Nephron (organoid): ENCODE measurements at regions not wholly inside any gene's neighbourhood (a gene's known extent, or its start where the extent isn't known, plus 50 kb on each side); places are given as distances from the start of the nearest gene placed in this dataset.

ENCODE experiments used
- H3K27ac Mint-ChIP-seq, 3 experiments: 2 replicates each; pipeline ENCODE4 v1.8.0; 2020; ENCODE audit warnings: mixed read lengths in 3 of 3, mild to moderate bottlenecking in 2 of 3, moderate library complexity in 1 of 3
- H3K27me3 Mint-ChIP-seq: 2 replicates; pipeline ENCODE4 v1.8.0; 2021; ENCODE audit warnings: low read depth, mild to moderate bottlenecking, moderate library complexity, mixed read lengths
- H3K36me3 Mint-ChIP-seq: 2 replicates; pipeline ENCODE4 v1.8.0; 2020; ENCODE audit warnings: low read depth, mixed read lengths
- H3K4me1 Mint-ChIP-seq: 2 replicates; pipeline ENCODE4 v1.8.0; 2020; ENCODE audit warnings: mixed read lengths
- H3K4me3 Mint-ChIP-seq, 3 experiments: 2 replicates each; pipeline ENCODE4 v1.8.0; 2020; ENCODE audit warnings: mild to moderate bottlenecking in 3 of 3, mixed read lengths in 3 of 3, moderate library complexity in 2 of 3
- H3K9me3 Mint-ChIP-seq: 2 replicates; pipeline ENCODE4 v1.8.0; 2020; ENCODE audit warnings: mixed read lengths
- TF ChIP-seq, protein P1 (sequence below), 3 experiments: fragments of 200-600 bp; sonication (generic); IDR thresholded peaks; one replicate each; pipeline ENCODE4 v1.5.0; 2021; ENCODE audit warnings: antibody characterized with exemption in 3 of 3; ENCODE audit not compliant: unreplicated experiment in 3 of 3

DNA sequence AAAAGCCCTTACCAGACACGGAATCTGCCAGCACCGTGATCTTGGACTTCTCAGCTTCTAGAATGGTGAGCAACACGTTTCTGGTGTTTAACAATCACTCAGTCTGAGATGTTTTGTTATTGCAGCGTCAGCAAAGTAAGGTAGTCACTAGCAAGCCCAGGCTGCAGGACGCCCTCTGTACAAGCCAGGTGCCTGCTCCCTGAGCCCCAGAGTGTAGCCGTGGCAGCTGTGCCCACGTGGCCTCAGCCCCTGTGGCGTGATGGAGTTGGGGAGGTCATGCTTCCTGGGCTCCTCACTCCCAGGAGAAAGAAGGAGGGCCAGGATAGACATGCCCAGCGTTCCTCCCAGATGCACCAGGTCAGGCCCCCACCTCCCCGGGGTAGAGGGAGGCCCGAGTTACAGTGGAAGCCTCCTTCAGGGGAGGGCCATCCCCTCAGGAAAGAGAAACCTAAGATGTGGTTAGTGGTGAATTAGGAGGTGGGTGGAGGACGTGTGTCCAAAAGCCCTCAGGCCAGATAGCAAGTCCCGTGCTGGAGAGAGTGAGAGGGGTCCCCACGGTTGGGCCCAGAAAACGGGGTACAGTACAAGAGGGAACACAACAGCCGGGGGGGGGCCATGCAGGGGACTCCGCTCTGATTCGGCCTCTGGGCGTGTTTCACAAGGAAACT, 169.6 kb upstream of the SOX1 start:
- TF ChIP-seq, protein P1, sequence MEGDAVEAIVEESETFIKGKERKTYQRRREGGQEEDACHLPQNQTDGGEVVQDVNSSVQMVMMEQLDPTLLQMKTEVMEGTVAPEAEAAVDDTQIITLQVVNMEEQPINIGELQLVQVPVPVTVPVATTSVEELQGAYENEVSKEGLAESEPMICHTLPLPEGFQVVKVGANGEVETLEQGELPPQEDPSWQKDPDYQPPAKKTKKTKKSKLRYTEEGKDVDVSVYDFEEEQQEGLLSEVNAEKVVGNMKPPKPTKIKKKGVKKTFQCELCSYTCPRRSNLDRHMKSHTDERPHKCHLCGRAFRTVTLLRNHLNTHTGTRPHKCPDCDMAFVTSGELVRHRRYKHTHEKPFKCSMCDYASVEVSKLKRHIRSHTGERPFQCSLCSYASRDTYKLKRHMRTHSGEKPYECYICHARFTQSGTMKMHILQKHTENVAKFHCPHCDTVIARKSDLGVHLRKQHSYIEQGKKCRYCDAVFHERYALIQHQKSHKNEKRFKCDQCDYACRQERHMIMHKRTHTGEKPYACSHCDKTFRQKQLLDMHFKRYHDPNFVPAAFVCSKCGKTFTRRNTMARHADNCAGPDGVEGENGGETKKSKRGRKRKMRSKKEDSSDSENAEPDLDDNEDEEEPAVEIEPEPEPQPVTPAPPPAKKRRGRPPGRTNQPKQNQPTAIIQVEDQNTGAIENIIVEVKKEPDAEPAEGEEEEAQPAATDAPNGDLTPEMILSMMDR (IDR thresholded peaks at IDR 0.05; ENCODE audit: unreplicated experiment in 3 of 3), result no peak
- Mint-ChIP-seq H3K27ac (no peak overlapping the region), H3K4me1 (peaks cover 18% of the 10 kb centered on the region), H3K27me3 (peaks cover 61% of the 10 kb centered on the region), H3K36me3 (no peaks in the 10 kb centered on the region), H3K4me3 (no peak overlapping the region), H3K9me3 (no peaks in the 10 kb centered on the region)

DNA sequence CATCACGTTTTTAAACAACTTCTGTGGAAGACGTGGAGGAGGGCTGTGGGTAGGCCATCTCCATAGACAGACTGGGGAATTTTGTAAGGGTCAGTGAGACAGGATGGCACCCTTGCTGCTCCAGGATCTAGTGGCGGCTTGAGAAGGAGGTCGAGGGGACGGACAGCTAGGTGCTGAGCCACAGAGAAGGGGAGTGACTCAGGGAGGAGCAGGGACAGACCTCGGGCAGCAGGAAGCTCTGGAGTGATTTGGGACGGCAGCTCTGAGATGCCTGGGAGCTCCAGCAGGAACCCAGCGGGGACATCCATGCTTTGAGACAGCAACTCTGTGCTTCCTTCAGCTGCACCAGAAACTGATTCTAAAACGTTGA, 169.1 kb upstream of the SOX1 start:
- H3K9me3 Mint-ChIP-seq, result no peaks in the 10 kb centered on the region
- peaks cover 13% of the 10 kb centered on the region for H3K4me1 Mint-ChIP-seq
- no peak overlapping the region for H3K27ac Mint-ChIP-seq
- peaks cover 56% of the 10 kb centered on the region for H3K27me3 Mint-ChIP-seq
- H3K4me3 Mint-ChIP-seq, result no peak overlapping the region
- TF ChIP-seq, protein P1 (IDR thresholded peaks at IDR 0.05; ENCODE audit: unreplicated experiment in 3 of 3), result no peak
- H3K36me3 Mint-ChIP-seq, result no peaks in the 10 kb centered on the region

DNA sequence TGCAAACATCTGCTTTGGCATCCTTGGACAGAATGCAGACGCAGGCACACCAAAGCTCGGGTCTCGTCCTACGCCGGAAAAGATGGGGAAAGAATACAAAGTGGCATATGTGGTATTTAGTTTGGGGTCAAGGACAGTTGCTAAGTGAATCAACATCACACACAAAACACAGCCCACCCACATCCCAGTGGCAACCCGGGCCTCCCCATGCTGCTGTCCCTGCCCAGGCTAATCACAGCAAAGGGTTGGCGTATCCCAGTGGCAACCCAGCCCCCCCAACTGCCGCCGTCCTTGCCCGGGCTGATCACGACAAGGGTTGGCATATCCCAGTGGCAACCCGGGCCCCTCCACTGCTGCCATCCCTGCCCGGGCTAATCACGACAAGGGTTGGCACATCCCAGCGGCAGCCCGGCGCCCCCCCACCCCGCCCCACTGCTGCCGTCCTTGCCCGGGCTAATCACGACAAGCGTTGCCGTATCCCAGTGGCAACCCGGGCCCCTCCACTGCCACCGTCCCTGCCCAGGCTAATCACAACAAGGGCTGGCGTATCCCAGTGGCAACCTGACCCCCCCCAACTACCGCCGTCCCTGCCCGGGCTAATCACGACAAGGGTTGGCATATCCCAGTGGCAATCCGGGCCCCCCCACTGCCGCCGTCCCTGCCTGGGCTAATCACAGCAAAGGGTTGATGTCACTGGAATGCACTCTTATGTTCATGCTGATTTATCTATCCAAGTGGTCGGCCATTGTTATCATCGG, 167.8 kb upstream of the SOX1 start:
- no peak overlapping the region for H3K27ac Mint-ChIP-seq
- no peaks in the 10 kb centered on the region for H3K36me3 Mint-ChIP-seq
- TF ChIP-seq, protein P1 (IDR thresholded peaks at IDR 0.05; ENCODE audit: unreplicated experiment in 3 of 3), result no peak
- H3K9me3 Mint-ChIP-seq, result no peaks in the 10 kb centered on the region
- no peak overlapping the region for H3K4me3 Mint-ChIP-seq
- peaks cover 9% of the 10 kb centered on the region for H3K4me1 Mint-ChIP-seq
- peaks cover 56% of the 10 kb centered on the region for H3K27me3 Mint-ChIP-seq

DNA sequence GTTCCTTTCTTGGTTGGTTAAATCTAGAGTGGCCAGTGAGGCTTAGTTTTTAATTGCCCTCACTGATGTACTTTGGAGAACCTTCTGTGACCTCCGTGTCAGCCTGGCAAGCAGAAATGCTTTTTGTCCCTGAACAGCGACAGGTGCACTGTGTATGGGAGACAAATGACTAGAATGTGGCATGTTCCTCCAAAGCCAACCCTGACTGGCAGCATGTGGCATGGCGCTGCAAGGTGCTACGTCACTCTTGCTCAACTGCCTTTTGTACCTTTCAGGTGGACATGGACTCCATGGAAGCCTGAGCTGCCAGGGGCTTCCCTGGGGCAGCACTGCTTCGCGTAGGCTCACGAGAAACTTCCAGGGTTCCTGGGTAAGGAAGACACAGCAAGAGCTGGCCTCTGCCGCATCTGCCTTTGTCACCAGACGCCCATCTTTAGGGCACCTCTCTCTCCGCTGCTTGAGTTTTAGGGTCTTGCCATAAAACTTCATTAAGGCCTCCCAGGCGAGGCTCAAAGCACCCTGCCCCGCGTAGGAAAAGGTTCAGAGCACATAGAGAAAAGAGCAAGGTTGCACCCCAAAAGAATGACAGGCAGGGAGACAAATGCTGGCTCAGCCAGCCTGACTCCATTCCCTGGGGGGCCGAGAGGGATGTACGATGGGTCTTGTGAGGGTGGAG, 167.1 kb upstream of the SOX1 start:
- Mint-ChIP-seq H3K27me3 (peaks cover 50% of the 10 kb centered on the region), H3K36me3 (no peaks in the 10 kb centered on the region), H3K4me1 (peaks cover 9% of the 10 kb centered on the region), H3K9me3 (no peaks in the 10 kb centered on the region), H3K27ac (no peak overlapping the region), H3K4me3 (no peak overlapping the region)
- TF ChIP-seq, protein P1 (IDR thresholded peaks at IDR 0.05; ENCODE audit: unreplicated experiment in 3 of 3), result no peak

DNA sequence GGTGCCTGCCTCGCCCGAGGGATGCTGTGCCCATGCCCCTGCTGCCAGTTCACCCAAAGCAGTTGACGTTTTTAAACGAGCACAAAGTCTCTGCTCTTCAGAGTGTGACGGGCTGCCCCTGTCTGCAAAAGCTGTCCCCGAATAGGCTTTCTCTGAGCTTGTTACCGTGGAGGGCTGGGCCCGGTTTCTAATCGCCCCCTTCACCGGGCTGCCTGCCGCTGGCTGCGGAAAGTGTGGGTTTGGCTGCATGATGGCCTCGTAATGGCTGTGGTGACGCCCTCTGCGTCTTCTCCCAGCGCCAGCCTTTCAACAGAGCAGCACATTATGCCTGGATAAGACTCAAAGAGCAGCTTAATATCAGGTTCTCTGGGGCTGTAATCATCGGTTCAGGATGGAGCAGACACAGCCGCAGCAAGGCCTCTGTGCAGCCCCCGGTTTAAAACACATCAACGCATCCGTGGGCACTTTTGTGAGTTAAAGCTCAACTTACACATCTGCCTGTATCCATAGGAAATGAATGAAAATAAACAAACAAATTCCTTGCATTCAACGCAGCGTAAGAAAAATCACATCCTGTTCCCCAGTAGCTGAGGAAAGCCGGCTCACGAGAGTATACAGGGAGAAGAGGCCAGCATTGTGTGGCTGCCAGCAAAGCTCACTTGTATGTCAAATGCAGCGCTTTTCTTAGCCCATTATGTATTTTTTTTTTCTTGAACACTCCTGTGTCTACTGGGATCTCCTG, 166.4 kb upstream of the SOX1 start:
- peak overlapping the region in 2 of 3 experiments; percentile 19 to 71 for H3K27ac Mint-ChIP-seq
- no peak overlapping the region for H3K4me3 Mint-ChIP-seq
- H3K9me3 Mint-ChIP-seq, result no peaks in the 10 kb centered on the region
- H3K36me3 Mint-ChIP-seq, result no peaks in the 10 kb centered on the region
- H3K4me1 Mint-ChIP-seq, result peaks cover 9% of the 10 kb centered on the region
- H3K27me3 Mint-ChIP-seq, result peaks cover 47% of the 10 kb centered on the region
- TF ChIP-seq, protein P1 (IDR thresholded peaks at IDR 0.05; ENCODE audit: unreplicated experiment in 3 of 3), result no peak
